HCEC 1CT (cell line): ENCODE measurements at regions not wholly inside any gene's neighbourhood (a gene's known extent, or its start where the extent isn't known, plus 50 kb on each side); places are given as distances from the start of the nearest gene placed in this dataset.
"Not testable (repeated sequence)": the region's sequence is repeated elsewhere in the genome, so short reads cannot be mapped to it uniquely, and the experiment has no call there.

Experiments used
- DNase-seq: peaks from one replicate; pipeline ENCODE4 v3.0.0-alpha.2; 2017

GRCh38 chr9:126190994-126191393 is 135.6 kb upstream of the MVB12B start:
- not testable (repeated sequence) for DNase-seq

- no peak for DNase-seq
These were observed 127.8 kb upstream of the MVB12B start for GRCh38 chr9:126198854-126199253.

DNA sequence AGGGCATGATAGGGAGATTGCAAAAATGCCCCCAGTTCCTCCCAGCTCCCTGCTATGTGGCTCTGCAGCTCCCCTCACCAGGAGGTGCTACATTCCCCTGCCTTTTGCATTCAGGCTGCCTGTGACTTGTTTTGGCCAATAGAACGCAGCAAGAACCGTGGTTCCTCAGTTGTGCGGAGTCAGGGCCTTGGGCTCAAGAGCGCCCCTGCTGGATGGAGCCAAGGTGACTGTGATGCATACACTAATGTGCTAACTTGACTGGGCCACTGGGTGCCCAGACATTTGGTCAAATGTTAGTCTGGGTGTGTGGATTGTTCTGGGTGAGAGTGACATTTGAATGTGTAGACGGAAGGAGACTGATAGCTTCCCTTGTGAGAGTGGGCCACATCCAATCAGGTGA is 123.3 kb upstream of the MVB12B start:
- no peak for DNase-seq

- DNase-seq, result no peak
These were observed 122.4 kb upstream of the MVB12B start for GRCh38 chr9:126204197-126204596.

DNA sequence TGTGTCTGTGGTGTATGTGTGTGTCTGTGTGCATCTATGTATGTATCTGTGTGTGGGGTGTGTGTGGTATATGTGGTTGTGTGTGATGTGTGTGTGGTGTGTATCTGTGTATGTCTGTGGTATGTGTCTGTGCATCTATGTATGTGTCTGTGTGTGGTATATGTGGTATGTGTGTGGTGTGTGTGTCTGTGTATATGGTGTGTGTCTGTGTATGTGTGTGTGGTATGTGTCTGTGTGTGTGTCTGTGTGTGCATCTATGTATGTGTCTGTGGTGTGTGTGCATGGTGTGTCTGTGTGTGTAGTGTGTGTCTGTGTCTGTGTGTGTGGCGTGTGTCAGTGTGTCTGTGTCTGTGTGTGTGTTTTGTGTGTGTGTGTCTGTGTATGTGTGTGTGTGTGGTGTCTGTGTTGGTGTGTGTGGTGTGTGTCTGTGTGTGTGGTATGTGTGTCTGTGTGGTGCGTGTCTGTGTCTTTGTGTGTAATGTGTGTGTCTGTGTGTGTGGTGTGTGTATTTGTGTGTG is 121.9 kb upstream of the MVB12B start:
- DNase-seq, result no peak

DNA sequence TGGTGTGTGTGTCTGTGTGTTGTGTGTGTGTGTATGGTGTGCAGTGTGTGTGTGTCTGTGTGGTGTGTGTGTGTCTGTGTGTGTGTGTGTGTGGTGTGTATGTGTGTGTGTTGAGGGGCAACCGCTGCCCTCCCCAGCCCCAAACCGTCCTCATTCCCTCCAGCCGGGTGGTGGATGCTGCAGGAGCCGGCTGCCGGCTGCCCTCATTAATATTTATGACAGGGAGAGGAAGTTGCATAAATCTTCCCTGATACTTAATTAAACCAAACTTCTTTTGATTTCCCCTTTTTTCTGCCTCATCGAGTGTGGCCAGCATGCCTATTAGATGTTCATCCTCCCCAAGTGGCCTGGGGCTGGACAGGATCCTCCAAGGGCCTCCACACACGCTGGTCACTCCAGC is 121.4 kb upstream of the MVB12B start:
- no peak for DNase-seq

DNA sequence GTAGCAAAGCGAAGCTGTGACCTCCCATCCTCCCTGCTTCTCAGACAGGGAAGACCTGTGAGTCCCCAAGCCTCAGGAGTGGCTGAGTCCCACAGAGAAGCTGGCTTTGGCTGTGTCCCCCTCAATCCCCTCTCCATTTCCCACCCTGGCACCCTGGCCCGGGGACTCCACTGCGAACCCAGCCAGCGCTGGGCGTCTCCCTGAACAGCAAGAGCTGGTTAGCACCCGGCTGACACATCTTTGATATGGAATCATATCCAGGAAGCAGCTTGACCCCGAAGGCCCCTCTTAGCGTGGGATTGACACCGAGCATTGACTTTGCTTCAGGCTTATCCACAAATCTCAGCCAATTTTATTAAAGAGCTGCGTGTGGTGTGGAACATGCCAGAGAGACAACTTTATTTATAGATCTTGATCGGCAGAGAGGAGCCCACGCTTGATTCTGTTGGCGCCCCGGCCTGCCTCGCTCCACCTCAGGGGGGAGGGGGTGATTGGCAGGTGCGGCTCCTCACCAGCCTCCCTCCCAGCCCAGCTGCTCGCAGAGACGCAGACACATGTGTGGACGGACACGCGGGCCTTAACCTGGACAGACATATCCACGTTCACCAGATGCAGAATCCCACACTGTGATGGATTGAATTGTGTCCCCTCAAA is 120.7 kb upstream of the MVB12B start:
- DNase-seq, result no peak

GRCh38 chr9:126207256-126207655 is 119.4 kb upstream of the MVB12B start:
- DNase-seq, result no peak

GRCh38 chr9:126208216-126208758 is 118.3 kb upstream of the MVB12B start:
- no peak for DNase-seq

GRCh38 chr9:126211441-126212074 is 115.1 kb upstream of the MVB12B start:
- DNase-seq, result no peak

- no peak for DNase-seq
These were observed 111.1 kb upstream of the MVB12B start for GRCh38 chr9:126215486-126215885.

- DNase-seq, result no peak
These were observed 109.8 kb upstream of the MVB12B start for GRCh38 chr9:126216826-126217225.

GRCh38 chr9:126217250-126217653 is 109.4 kb upstream of the MVB12B start:
- DNase-seq, result no peak

GRCh38 chr9:126217797-126218196 is 108.8 kb upstream of the MVB12B start:
- DNase-seq, result no peak

- DNase-seq, result no peak
These were observed 108.1 kb upstream of the MVB12B start for GRCh38 chr9:126218359-126219125.

- DNase-seq, result no peak
These were observed 107.5 kb upstream of the MVB12B start for GRCh38 chr9:126219166-126219565.

- DNase-seq, result no peak
These were observed 107.0 kb upstream of the MVB12B start for GRCh38 chr9:126219648-126220063.

- DNase-seq, result no peak
These were observed 105.1 kb upstream of the MVB12B start for GRCh38 chr9:126221480-126221879.

- no peak for DNase-seq
These were observed 104.2 kb upstream of the MVB12B start for GRCh38 chr9:126222363-126222834.

- no peak for DNase-seq
These were observed 103.7 kb upstream of the MVB12B start for GRCh38 chr9:126222835-126223431.

DNA sequence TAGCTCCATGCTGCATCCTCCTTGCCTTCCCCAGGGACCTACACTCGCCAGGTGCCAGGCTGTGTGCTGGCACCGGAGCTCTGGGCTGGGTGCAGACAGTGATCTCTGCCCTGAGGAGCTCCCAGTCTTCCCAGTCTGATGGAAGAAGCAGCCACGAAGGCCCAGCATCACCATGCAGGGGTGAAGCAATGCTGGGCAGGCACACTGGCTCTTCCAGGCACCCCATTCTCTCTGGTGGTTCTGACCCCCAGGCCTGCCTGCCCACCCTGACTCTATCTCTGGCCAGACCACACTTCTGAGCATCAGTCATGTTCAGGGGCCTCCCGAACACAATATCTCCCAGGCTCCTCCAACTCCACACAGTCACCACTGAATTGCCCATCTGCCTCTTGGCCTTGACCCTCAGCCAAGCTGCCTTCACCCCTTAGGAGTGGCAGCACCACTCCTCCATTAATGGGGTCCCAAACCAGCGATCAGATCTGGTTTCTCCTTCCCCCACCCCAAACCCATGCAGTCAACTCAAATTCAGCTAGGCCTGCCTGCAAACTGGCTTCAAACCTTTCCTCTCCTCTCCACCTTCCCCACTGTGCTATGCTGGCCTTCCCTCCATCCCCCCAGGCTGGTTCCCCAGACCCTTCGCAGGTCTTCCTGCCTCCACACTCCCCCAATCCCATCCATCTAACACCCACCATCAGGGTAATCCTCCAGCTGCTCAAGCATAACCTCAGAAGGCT is 102.7 kb upstream of the MVB12B start:
- DNase-seq, result no peak
